H1 (cell line): ENCODE measurements at regions not wholly inside any gene's neighbourhood (a gene's known extent, or its start where the extent isn't known, plus 50 kb on each side); places are given as distances from the start of the nearest gene placed in this dataset.

Source experiments
- EP300 ChIP-seq, 2 experiments: IDR thresholded peaks; 1 replicate in 1 of 2; 2 replicates in 1 of 2; pipeline ENCODE4 v1.6.1; 2011 to 2012; ENCODE audit warnings: low read depth in 2 of 2, low read length in 2 of 2, mild to moderate bottlenecking in 2 of 2, borderline replicate concordance in 1 of 2, inconsistent platforms in 1 of 2, moderate library complexity in 1 of 2
- EZH2 ChIP-seq: fragments of 200-600 bp; sonication (generic); IDR thresholded peaks from 2 replicates; pipeline ENCODE4 v1.7.1; 2012; ENCODE audit warnings: low read depth, mild to moderate bottlenecking, moderate library complexity, low read length, inconsistent platforms; ENCODE audit not compliant: severe bottlenecking
- GABPA ChIP-seq: IDR thresholded peaks from 2 replicates; pipeline ENCODE4 v1.6.1; 2011; ENCODE audit warnings: mild to moderate bottlenecking, low read length, moderate library complexity, borderline replicate concordance; ENCODE audit not compliant: insufficient read depth
- HDAC2 ChIP-seq, 2 experiments: fragments of 300-600 bp in 1 of 2; sonication (generic) in 1 of 2; IDR thresholded peaks; 2 replicates each; pipeline ENCODE4 v1.6.1; 2011 to 2012; ENCODE audit warnings: low read depth in 2 of 2, low read length in 2 of 2, mild to moderate bottlenecking in 2 of 2, moderate library complexity in 2 of 2, borderline replicate concordance in 1 of 2, inconsistent platforms in 1 of 2
- RAD21 ChIP-seq, 2 experiments: IDR thresholded peaks in 1 of 2; conservative IDR thresholded peaks in 1 of 2; 2 replicates each; pipeline ENCODE4 v1.6.1; 2011; ENCODE audit warnings: low read depth in 2 of 2, low read length in 2 of 2, improper control_type of control experiment in 1 of 2, inconsistent platforms in 1 of 2, mild to moderate bottlenecking in 1 of 2, moderate library complexity in 1 of 2
- RFX5 ChIP-seq: IDR thresholded peaks from 2 replicates; pipeline ENCODE4 v1.6.1; 2011; ENCODE audit warnings: low read depth, low read length, improper control_type of control experiment, borderline replicate concordance
- YY1 ChIP-seq: IDR thresholded peaks from 2 replicates; pipeline ENCODE4 v1.6.1; 2011; ENCODE audit warnings: low read depth, mild to moderate bottlenecking, low read length
- ZNF274 ChIP-seq: IDR thresholded peaks from 2 replicates; pipeline ENCODE4 v1.7.0; 2012; ENCODE audit warnings: low read length, borderline replicate concordance; ENCODE audit errors: extremely low read depth
- TF ChIP-seq, protein P1 (sequence below), 3 experiments: IDR thresholded peaks; 1 replicate in 2 of 3; 2 replicates in 1 of 3; pipeline versions ENCODE4 v1.5.1 to v1.6.1; 2011; ENCODE audit warnings: low read length in 3 of 3, mild to moderate bottlenecking in 3 of 3, inconsistent platforms in 2 of 3, low read depth in 1 of 3, moderate library complexity in 1 of 3; ENCODE audit not compliant: insufficient read depth in 1 of 3; ENCODE audit errors: control extremely low read depth in 1 of 3

DNA sequence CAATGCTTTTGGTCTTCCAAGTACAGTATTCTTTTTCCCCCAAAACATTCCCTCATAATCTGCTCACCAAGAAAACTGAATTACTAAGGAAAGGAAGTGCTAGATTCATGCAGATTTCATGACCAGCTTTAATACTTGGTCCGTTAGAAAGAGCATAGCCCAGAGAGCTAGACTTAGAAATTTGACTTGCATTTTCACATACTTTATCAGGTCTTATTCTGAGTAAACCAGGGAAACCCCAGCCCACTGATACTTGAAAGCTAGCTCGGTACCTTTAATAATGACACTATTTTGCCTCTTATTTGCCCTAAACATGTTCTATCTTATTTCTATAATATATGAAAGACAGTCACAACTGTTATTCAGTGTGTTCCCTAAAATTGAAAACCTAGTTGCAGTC lies 204.5 kb downstream of the TTLL7 start:
- TF ChIP-seq, protein P1, sequence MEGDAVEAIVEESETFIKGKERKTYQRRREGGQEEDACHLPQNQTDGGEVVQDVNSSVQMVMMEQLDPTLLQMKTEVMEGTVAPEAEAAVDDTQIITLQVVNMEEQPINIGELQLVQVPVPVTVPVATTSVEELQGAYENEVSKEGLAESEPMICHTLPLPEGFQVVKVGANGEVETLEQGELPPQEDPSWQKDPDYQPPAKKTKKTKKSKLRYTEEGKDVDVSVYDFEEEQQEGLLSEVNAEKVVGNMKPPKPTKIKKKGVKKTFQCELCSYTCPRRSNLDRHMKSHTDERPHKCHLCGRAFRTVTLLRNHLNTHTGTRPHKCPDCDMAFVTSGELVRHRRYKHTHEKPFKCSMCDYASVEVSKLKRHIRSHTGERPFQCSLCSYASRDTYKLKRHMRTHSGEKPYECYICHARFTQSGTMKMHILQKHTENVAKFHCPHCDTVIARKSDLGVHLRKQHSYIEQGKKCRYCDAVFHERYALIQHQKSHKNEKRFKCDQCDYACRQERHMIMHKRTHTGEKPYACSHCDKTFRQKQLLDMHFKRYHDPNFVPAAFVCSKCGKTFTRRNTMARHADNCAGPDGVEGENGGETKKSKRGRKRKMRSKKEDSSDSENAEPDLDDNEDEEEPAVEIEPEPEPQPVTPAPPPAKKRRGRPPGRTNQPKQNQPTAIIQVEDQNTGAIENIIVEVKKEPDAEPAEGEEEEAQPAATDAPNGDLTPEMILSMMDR (IDR thresholded peaks at IDR 0.05; ENCODE audit: control extremely low read depth in 1 of 3, insufficient read depth in 1 of 3, low read depth in 1 of 3, low read length in 3 of 3): no peak
- TF ChIP-seq EP300 (IDR thresholded peaks at IDR 0.05; ENCODE audit: borderline replicate concordance in 1 of 2, low read depth in 2 of 2, low read length in 2 of 2): no peak
- TF ChIP-seq GABPA: no peak
- TF ChIP-seq RFX5: no peak
- no peak for TF ChIP-seq EZH2
- no peak for TF ChIP-seq YY1
- TF ChIP-seq ZNF274: no peak
- TF ChIP-seq HDAC2 (IDR thresholded peaks at IDR 0.05; ENCODE audit: borderline replicate concordance in 1 of 2, low read depth in 2 of 2, low read length in 2 of 2): no peak
- TF ChIP-seq RAD21 (IDR thresholded peaks at IDR 0.05 in 1 of 2, conservative IDR thresholded peaks at IDR 0.05 in 1 of 2; ENCODE audit: low read depth in 2 of 2, low read length in 2 of 2): no peak
